SK-MEL-5 (cell line): ENCODE measurements at regions not wholly inside any gene's neighbourhood (a gene's known extent, or its start where the extent isn't known, plus 50 kb on each side); places are given as distances from the start of the nearest gene placed in this dataset.
"Not testable (repeated sequence)": the region's sequence is repeated elsewhere in the genome, so short reads cannot be mapped to it uniquely, and the experiment has no call there.

Experiments used
- DNase-seq: peaks from one replicate; pipeline ENCODE4 v3.0.0-alpha.2; 2016; ENCODE audit warnings: low read depth, low spot score
- in situ Hi-C: cut with HindIII; loops from 2 replicates; pipeline ENCODE4 v1.10.0; 2016; ENCODE audit warnings: low sequenced_read_pairs, high pct_unique_total_duplicates, low pct_unique_long_range_greater_than_20kb

DNA sequence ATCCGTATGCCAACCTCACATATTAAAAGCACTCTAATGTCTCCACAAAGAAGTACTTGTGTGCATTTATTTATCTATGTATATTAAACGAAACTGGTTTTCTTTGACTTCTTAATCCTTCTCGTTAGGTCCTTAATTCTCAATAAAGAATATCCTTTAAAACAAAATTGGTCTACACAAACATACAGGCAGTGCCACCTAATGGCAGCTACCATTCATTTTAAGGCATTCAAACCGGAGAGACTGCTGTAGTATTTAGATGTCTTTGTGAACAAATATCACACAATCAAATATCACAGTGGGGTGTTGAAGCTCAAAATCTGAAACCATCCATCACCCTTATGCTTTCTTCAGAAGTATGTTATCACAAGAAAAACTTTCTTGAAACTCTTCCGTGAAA lies 96.6 kb upstream of the IRAK1BP1 start:
- peak; percentile 17 for DNase-seq
- in situ Hi-C loops: no loop called here

DNA sequence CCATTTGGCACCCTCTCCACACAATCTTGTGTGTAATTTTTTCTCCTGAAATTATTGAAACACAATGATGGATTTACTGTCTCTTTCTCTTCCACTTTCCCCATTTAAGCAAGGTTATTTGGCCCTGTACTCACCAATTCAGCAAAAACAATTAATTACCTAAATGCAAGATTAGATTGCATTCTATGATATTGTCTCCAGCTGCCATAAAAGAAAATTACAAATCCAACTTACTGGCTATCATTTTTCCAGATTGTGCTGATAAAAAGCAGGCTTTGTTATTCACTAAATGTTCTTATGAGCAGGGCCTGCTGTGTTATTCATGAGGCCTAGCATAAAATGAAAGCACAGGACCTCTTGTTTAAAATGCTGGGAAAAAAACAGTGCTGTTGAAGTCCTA lies 95.8 kb upstream of the IRAK1BP1 start:
- DNase-seq: no peak
- in situ Hi-C loops: no loop called here

DNA sequence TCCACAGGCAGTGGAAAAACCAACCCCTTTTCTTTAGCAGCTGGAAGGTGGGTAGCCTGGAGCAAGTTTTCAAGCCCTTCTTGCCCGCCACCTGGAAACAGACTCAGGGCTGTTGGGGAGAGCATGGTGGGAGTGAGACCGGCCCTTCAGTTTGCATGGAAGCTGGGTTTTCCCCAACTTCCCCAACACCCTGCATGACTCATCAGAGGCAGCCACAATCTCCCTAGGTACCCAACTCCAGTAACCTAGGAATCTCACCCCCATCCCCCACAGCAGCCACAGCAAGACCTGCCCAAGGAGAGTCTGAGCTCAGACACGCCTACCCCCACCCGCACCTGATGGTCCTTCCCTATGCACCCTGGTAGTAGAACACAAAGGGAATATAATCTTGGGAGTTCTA lies 86.3 kb upstream of the IRAK1BP1 start:
- DNase-seq: no peak
- in situ Hi-C loops: no loop called here

DNA sequence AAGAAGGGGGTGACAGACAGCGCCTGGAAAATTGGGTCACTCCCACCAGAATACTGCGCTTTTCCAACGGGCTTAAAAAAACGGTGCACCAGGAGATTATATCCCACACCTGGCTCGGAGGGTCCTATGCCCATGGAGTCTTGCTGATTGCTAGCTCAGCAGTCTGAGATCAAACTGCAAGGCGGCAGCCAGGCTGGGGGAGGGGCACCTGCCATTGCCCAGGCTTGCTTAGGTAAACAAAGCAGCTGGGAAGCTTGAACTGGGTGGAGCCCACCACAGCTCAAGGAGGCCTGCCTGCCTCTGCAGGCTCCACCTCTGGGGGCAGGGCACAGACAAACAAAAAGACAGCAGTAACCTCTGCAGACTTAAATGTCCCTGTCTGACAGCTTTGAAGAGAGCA lies 84.0 kb upstream of the IRAK1BP1 start:
- DNase-seq, in situ Hi-C loops: not testable (repeated sequence)

DNA sequence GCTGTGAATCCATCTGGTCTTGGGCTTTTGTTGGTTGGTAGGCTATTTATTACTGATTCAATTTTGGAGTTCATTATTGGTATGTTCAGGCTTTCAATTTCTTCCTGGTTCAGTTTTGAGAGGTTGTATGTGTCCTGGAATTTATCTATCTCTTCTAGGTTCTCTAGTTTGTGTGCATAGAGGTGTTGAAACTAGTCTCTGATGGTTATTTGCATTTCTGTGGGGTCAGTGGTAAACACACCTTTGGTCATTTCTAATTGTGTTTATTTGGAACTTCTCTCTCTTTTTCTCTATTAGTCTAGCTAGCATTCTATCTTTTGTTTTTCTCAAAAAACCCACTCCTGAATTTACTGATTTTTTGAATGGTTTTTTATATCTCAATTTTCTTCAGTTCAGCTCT lies 70.1 kb upstream of the IRAK1BP1 start:
- in situ Hi-C loops: no loop called here
- DNase-seq: no peak

DNA sequence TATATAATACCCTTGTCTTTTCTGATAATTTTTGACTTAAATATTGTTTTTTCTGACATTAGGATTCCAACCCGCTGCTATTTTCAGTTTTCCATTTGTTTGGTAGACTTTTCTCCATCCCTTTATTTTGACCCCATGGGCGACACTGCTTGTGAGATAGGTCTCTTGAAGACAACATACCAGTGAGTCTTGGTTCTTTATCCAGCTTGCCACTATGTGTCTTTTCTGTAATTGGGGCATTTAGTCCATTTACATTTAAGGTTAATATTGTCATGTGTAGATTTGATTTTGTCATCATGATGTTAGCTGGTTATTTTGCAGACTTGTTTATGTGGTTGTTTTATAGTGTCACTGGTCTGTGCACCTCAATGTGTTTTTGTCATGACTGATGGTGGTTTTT lies 67.7 kb upstream of the IRAK1BP1 start:
- in situ Hi-C loops: no loop called here

DNA sequence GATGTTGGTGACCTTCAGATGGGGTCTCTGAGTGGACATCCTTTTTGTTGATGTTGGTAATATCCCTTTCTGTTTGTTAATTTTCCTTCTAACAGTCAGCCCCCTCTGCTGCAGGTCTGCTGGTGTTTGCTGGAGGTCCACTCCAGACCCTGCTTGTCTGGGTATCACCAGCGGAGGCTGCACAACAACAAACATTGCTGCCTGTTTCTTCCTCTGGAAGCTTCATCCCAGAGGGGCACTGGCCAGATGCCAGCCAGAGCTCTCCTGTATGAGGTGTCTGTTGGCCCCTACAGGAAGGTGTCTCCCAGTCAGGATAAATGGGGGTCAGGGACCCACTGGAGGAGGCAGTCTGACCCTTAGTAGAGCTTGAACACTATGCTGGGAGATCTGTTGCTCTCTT lies 60.6 kb upstream of the IRAK1BP1 start:
- DNase-seq, in situ Hi-C loops: not testable (repeated sequence)

More for the DNA sequence above, 67.7 kb upstream of the IRAK1BP1 start:
- no peak for DNase-seq

DNA sequence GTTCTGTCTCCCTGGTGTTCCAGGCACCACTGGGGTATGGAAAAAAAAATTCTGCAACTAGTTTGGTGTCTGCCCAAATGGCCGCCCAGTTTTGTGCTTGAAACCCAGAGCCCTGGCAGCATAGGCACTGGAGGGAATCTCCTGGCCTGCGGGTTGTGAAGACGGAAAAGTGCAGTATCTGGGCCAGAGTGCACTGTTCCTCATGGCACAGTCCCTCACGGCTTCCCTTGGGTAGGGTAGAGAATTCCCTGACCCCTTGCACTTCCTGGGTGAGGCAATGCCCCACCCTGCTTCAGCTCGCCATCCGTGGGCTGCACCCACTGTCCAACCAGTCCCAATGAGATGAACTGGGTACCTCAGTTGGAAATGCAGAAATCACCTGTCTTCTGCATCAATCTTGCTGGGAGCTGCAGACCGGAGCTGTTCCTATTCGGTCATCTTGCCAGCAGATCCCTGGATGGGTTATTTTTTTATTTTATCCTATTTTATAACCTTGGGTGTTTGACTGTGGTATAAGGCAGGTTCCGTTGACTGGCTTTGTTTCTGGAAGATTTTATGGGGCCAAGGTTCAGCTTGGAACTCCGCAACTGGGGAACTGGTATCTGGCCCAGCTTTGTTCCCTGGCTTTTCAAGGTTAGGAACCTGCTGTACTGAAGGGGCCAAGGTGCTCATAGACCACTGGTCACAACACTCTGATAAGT lies 59.5 kb upstream of the IRAK1BP1 start:
- DNase-seq, in situ Hi-C loops: not testable (repeated sequence)

DNA sequence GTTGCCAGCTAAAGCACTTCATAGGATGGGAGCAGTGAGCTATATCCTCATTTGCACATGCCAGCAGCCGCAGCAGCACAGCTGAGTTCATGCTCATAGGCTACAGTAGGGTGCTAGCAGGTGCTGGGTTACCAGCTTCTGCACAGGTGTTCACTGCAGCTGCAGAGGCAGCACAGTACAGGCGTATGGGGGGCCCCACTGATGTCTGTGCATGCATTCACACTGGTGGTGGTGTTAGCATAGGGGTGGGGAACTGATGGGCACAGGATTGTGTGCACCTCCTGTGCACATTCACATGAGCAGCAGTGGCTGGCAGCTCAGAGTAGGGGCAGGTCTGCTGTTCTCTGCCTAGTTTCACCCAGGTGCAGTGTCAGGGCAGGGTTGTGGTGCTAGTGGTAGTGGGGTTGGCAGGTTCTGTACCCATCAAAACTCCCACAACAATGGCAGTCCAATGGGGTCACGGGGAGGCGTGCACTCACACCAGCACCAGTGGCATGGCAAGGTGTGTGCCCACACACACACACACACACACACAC lies 58.9 kb upstream of the IRAK1BP1 start:
- no peak for DNase-seq
- in situ Hi-C loops: no loop called here

DNA sequence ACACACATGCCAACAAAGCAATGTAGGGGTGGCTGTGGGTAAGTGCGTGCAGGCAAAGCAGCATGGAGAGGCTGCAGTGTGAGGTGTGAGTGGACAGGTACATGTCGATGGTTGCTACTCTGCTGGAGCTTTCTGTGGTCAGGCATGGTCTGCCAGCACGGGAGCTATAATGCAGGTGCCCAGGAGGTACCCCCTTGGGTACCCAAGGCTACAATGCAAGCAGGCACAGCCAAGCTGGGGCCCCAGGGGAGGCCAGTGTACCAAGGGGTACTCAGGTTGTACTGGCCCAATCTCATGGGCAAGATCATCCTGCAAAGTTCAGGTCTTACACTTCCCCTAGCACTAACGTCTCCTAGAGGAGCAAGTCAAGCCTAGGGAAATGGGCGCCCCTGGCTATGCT lies 58.4 kb upstream of the IRAK1BP1 start:
- in situ Hi-C loops: no loop called here
- no peak for DNase-seq

DNA sequence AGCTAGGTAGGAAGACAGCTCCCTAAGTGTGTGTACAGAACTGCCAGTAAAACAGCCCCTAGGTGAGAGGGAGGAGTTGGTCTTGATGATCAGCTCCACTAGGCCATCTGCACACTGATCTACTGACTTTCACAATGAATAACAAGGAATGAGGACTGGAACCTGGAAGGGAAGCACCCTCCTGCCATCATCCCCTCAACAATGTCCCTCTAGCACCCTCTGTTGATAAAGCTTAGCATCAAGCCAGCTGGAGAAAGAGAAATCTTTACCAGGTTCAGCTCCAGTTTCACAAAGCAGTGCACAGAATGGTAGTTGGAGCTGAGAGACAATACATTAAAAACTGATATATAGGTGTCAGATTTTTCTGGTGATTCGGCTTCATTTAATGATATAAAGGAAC lies 57.2 kb upstream of the IRAK1BP1 start:
- in situ Hi-C loops: no loop called here
- DNase-seq: peak; percentile 48

DNA sequence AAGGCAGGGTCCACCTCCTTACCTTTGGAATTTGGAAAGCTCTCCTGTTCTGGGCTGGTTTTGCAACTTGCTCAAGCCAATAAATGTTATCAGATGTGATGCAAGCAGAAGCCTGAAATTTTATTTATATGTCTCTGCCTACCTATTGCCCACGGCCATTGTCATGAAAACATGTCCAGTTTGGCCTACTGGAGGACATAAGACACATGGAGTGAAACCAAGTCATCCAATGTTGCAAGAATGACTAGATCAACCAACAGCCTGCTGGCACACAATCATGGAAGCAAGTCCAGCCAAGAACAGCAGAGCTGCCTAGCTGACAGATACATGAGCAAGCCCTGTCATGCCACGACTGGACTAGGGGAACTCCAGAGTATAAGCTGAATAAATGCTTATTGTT lies 56.7 kb upstream of the IRAK1BP1 start:
- in situ Hi-C loops: no loop called here

More for the DNA sequence above, 56.7 kb upstream of the IRAK1BP1 start:
- DNase-seq: no peak
